GM12892 (cell line): ENCODE measurements at regions not wholly inside any gene's neighbourhood (a gene's known extent, or its start where the extent isn't known, plus 50 kb on each side); places are given as distances from the start of the nearest gene placed in this dataset.

Experiments
- POLR2A ChIP-seq: IDR thresholded peaks from 2 replicates; pipeline ENCODE4 v1.6.1; 2011; ENCODE audit warnings: low read depth, low read length, control low read depth
- POLR2AphosphoS5 ChIP-seq: IDR thresholded peaks from 2 replicates; pipeline ENCODE4 v1.6.1; 2011; ENCODE audit warnings: low read depth, low read length, control low read depth
- TAF1 ChIP-seq: IDR thresholded peaks from 2 replicates; pipeline ENCODE4 v1.6.1; 2011; ENCODE audit warnings: low read depth, mild to moderate bottlenecking, control low read depth, low read length, borderline replicate concordance

- TF ChIP-seq POLR2AphosphoS5 (no peak), POLR2A (no peak), TAF1 (no peak)
Observed at GRCh38 chr3:25064681-25065080, 363.4 kb upstream of the RARB start.
